ENCODE measurements at regions not wholly inside any gene's neighbourhood (a gene's known extent, or its start where the extent isn't known, plus 50 kb on each side); places are given as distances from the start of the nearest gene placed in this dataset.

DNA sequence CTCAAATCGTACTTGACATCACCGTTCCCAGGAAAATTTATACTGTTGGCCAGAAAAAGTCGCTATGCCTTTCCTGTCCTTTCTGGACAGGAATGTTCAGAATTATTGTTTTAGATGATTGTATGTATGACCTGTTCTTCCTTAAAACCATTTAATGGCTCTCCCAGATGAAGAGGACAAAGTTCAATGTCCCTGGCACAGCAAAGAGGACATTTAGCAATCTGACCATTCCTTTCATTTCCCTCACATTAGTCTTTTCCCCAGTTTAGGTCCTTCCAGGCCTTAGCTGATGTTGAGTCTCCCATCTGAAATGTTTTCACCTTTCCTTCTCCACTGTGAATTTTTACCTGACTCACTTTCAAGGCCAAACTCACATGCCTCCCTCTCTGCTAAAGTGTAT lies 938.9 kb downstream of the CDH11 start:
- TF ChIP-seq RAD21 (IDR thresholded peaks at IDR 0.05; ENCODE audit: low read depth) (no peak), NFIC (IDR thresholded peaks at IDR 0.05) (no peak)
